ENCODE measurements at regions not wholly inside any gene's neighbourhood (a gene's known extent, or its start where the extent isn't known, plus 50 kb on each side); places are given as distances from the start of the nearest gene placed in this dataset.

DNA sequence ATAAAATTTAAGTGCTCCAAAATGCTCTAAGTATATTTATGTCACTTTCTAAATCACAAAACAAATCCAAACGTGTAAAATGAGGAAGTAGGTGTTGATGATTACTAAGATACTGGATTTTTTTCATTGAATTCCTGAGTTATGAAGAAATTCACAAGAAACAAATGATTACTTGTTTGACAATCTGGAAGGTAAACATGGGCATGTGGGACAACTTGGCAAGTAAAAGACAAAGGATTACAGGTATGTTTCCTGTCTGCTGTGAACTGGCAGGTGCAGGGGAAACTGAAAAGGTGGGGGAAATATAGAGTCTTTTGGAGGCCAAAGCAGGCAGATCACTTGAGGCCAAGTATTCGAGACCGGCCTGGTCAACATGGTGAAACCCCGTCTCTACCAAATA is 252.7 kb upstream of the AZI2 start (continued):
- TF ChIP-seq, protein P1, sequence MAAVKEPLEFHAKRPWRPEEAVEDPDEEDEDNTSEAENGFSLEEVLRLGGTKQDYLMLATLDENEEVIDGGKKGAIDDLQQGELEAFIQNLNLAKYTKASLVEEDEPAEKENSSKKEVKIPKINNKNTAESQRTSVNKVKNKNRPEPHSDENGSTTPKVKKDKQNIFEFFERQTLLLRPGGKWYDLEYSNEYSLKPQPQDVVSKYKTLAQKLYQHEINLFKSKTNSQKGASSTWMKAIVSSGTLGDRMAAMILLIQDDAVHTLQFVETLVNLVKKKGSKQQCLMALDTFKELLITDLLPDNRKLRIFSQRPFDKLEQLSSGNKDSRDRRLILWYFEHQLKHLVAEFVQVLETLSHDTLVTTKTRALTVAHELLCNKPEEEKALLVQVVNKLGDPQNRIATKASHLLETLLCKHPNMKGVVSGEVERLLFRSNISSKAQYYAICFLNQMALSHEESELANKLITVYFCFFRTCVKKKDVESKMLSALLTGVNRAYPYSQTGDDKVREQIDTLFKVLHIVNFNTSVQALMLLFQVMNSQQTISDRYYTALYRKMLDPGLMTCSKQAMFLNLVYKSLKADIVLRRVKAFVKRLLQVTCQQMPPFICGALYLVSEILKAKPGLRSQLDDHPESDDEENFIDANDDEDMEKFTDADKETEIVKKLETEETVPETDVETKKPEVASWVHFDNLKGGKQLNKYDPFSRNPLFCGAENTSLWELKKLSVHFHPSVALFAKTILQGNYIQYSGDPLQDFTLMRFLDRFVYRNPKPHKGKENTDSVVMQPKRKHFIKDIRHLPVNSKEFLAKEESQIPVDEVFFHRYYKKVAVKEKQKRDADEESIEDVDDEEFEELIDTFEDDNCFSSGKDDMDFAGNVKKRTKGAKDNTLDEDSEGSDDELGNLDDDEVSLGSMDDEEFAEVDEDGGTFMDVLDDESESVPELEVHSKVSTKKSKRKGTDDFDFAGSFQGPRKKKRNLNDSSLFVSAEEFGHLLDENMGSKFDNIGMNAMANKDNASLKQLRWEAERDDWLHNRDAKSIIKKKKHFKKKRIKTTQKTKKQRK (IDR thresholded peaks at IDR 0.05; ENCODE audit: low read depth, low read length) = no peak
- no peak for TF ChIP-seq STAT3 (IDR thresholded peaks at IDR 0.05; ENCODE audit: low read depth, low read length)
- TF ChIP-seq, protein P2, sequence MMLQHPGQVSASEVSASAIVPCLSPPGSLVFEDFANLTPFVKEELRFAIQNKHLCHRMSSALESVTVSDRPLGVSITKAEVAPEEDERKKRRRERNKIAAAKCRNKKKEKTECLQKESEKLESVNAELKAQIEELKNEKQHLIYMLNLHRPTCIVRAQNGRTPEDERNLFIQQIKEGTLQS (IDR thresholded peaks at IDR 0.05; ENCODE audit: borderline replicate concordance, extremely low read depth, low read depth, low read length) = no peak

DNA sequence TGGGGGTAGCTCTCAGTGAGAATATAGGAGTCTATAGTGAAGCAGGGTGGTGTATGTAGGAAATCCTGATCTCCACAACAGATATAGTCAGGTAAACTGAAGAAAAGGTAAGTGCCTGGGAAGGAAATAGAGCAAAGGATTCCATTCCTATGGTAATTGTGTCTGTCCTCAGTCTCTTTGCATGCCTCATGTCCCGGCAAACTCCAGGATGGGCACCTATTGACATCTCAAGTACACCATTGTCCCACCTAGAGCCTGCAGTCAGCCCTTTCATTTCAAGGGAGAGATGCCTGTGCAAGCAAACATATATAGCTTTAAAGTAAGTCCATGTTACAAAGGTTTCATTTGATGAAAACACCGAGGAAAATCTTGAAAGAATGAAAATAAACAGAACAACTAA is 257.7 kb upstream of the AZI2 start:
- ChIA-PET POLR2A (no interaction called here), RAD21 (ENCODE audit: unreplicated experiment) (no interaction called here), SMC1A (ENCODE audit: uncharacterized antibody, unreplicated experiment) (interaction anchor here (1.2 kb wide), 1 partner anchor 9 kb away, joined by 3 read pairs; no protein-coding TSS in a partner anchor), CTCF (no interaction called here)
- Histone ChIP-seq H3K4me1 (ENCODE audit: control insufficient read depth, insufficient read depth, low read length) (no peaks in the 10 kb centered on the region), H4K20me1 (ENCODE audit: control insufficient read depth, insufficient read depth) (no peaks in the 10 kb centered on the region), H2AFZ (ENCODE audit: control insufficient read depth, low read depth, low read length) (no peak overlapping the region), H3K36me3 (ENCODE audit: control insufficient read depth in 2 of 2, insufficient read depth in 2 of 2, low read length in 1 of 2) (no peaks in the 10 kb centered on the region), H3K4me2 (ENCODE audit: control insufficient read depth, insufficient read depth) (no peak overlapping the region), H3K79me2 (ENCODE audit: control insufficient read depth, insufficient read depth, low read length) (no peaks in the 10 kb centered on the region), H3K9me3 (replicated peaks; ENCODE audit: control insufficient read depth, insufficient read depth, low read length) (no peaks in the 10 kb centered on the region), H3K27me3 (replicated peaks in 1 of 2; ENCODE audit: control insufficient read depth in 2 of 2, insufficient read depth in 2 of 2, low read length in 1 of 2) (no peaks in the 10 kb centered on the region), H3K27ac (ENCODE audit: control insufficient read depth, insufficient read depth) (no peak overlapping the region), H3K4me3 (no peak overlapping the region), H3K9ac (ENCODE audit: control insufficient read depth, insufficient read depth, low read length) (no peak overlapping the region)
- no TSS peak for BruUV-seq (replicated peaks)
- no peak for DNase-seq (ENCODE audit: low read depth, low spot score)
- no peak for FAIRE-seq
- intact Hi-C loops (cut with micrococcal nuclease; ENCODE audit: unreplicated experiment) = no loop called here
- in situ Hi-C loops (cut with MboI) = no loop called here
- 0% methylated on average over 2 of the region's 2 CpGs for WGBS (ENCODE audit: insufficient coverage, insufficient replicate concordance, low lambda C conversion rate, missing lambda C conversion rate)
- TF ChIP-seq TBL1XR1 (IDR thresholded peaks at IDR 0.05; ENCODE audit: low read depth, low read length) = no peak
- no peak for TF ChIP-seq NFIC (IDR thresholded peaks at IDR 0.05; ENCODE audit: low read depth, low read length)
- no peak for TF ChIP-seq POLR2AphosphoS2 (IDR thresholded peaks at IDR 0.05; ENCODE audit: low read depth, low read length)
- TF ChIP-seq SIN3A (IDR thresholded peaks at IDR 0.05; ENCODE audit: low read depth, low read length) = no peak
- TF ChIP-seq BACH1 (IDR thresholded peaks at IDR 0.05; ENCODE audit: borderline replicate concordance) = no peak
- no peak for TF ChIP-seq YY1 (IDR thresholded peaks at IDR 0.05; ENCODE audit: low read depth, low read length)
- TF ChIP-seq EGR1 (IDR thresholded peaks at IDR 0.05; ENCODE audit: borderline replicate concordance in 1 of 2, low read depth in 2 of 2, low read length in 2 of 2) = no peak
- TF ChIP-seq SMARCA5 (IDR thresholded peaks at IDR 0.05) = no peak
- TF ChIP-seq HDAC6 (IDR thresholded peaks at IDR 0.05; ENCODE audit: unreplicated experiment) = no peak
- TF ChIP-seq ZNF217 (IDR thresholded peaks at IDR 0.05) = no peak
- no peak for TF ChIP-seq RBBP5 (conservative IDR thresholded peaks at IDR 0.05)
- no peak for ATAC-seq

Data from GM12878 (cell line).